GM19193 (cell line): ENCODE measurements at regions not wholly inside any gene's neighbourhood (a gene's known extent, or its start where the extent isn't known, plus 50 kb on each side); places are given as distances from the start of the nearest gene placed in this dataset.

Experiments used
- POLR2A ChIP-seq: IDR thresholded peaks from 4 replicates; pipeline ENCODE4 v1.6.1; 2011; ENCODE audit not compliant: insufficient read depth, insufficient read length; ENCODE audit errors: extremely low read depth

- no peak for TF ChIP-seq POLR2A
These were observed 198.9 kb upstream of the SFSWAP start for GRCh38 chr12:131511803-131512561.

- TF ChIP-seq POLR2A, result no peak
These were observed 197.3 kb upstream of the SFSWAP start for GRCh38 chr12:131513606-131514005.

GRCh38 chr12:131521326-131521725 lies 189.6 kb upstream of the SFSWAP start:
- TF ChIP-seq POLR2A, result no peak

GRCh38 chr12:131525795-131526508 lies 184.9 kb upstream of the SFSWAP start:
- no peak for TF ChIP-seq POLR2A

DNA sequence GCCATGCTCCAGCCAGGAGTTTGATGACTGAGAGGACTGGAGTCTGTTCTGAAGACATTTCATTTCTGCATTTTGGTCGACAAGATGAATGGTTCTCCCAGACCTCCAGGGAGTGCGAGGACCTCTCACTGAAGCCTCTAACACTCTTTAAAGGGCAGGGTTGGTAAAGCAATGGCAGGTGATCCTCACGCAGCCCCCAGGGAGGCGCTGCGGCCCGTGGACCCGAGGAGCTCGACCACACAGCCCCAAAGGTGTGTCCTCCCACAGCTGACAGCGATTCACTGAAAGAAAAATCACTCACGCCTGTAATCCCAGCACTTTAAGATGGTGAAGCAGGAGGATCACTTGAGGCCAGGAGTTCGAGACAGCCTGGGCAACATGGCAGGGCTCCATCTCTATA lies 183.8 kb upstream of the SFSWAP start:
- no peak for TF ChIP-seq POLR2A

GRCh38 chr12:131527736-131528135 lies 183.2 kb upstream of the SFSWAP start:
- TF ChIP-seq POLR2A, result no peak

DNA sequence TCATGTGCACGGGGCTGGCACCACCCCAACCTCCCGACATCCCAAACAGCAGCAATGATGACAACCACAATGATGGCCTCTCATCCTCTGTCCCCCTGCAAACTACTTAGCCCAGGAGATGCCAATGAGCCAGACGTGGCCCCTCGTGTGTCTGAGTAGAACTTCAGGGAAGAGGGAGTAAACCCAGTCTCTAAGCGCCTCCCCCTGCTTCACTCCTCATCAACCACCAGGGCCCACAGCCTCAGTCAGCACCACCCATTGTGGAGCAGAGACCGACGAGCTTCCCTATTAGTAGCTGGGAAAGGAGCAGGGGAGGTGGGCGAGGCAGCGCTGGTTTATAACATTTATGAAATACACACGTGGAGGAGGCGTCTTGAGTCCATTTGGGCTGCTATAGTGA lies 182.7 kb upstream of the SFSWAP start:
- no peak for TF ChIP-seq POLR2A

DNA sequence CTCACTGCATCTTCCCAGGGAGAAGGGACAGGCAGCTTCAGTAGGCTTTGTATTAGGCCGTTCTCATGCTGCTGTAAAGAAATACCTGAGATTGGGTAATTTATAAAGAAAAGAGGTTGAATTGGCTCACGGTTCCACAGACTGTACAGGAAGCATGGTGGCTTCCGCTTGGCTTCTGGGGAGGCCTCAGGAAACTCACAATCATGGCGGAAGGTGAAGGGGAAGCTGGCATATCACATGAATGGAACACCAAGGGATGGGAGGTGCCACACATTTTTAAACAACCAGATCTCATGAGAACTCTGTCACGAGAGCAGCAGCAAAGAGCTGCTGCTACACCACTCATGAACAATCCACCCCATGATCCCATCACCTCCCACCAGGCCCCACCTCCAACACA lies 182.2 kb upstream of the SFSWAP start:
- no peak for TF ChIP-seq POLR2A

DNA sequence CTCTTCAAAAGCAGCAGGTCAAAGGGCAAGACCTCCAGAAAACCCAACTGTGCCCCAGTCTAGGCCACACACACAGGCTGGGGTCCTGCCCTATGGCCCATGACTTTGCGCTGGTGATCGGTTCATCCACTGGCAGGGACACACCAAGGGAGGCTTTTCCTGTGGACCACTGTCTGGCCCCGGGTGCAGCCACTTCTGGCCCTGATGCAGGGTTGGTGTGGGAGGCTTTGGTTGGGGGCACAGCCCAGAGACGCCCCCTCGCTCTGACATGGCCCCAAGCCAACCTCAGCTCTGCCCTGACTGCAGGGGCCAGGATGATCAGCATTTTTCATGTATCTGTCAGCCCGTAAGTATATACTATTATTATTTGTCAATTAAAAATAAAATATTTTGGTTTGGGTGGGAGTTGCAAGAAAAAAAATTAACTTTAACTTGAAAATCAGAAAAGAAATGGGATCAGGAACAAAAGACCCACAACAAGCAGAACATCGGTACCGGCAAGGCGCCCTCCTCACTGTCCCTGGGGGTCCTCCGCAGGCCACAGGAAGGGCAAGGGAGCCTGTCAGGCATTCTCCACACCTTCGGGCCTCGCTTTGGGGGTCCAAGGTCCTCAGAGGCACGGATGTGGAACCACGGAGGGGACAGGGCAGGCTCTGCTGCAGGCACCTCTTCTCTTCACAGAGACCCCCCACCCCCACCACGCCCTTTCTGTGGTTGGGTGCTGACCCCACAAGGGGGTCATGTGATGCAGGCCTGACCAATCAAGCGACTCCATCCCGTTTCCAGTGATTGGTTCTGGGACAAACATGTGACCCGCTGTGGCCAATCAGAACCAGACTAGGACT lies 181.5 kb upstream of the SFSWAP start:
- TF ChIP-seq POLR2A, result no peak

GRCh38 chr12:131530041-131530332 lies 180.9 kb upstream of the SFSWAP start:
- TF ChIP-seq POLR2A, result no peak

- TF ChIP-seq POLR2A, result no peak
These were observed 180.5 kb upstream of the SFSWAP start for GRCh38 chr12:131530422-131530821.

DNA sequence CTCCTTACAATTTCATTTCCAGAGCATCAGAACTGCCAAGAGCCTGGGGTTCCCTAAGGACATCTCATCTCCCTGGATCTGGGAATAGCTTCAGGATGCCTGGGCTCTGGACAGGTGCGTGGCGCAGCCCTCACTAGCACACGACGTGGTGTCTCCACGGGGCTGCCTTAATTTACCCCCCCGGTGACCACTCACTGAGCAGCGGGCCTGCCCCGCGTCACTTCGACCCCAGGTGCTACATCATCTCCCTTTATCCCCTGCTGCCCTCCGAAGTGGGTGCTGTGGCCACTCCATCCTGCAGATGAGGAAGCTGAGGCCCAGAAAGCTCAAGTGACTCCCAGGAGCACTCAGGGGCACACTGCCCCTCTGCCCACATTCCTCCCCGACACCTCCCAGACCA lies 177.8 kb upstream of the SFSWAP start:
- TF ChIP-seq POLR2A, result no peak

DNA sequence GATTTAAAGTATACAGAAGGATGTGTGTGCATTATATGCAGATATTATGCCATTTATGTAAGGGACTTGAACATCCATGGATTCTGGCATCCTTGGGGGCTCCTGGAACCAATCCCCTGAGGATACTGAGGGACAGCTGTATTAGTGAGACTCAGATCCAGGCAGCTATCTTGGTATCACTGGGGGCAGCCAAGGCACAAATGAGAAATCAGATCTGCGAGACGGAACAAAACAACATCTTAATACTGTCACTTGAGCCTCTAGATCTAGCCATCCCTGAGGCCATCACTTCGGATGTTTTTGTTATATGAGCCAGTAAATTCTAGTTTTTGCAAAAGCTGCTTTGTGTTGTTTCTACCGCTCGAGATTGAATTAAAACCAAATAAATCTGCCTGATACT lies 175.1 kb upstream of the SFSWAP start:
- TF ChIP-seq POLR2A, result no peak

DNA sequence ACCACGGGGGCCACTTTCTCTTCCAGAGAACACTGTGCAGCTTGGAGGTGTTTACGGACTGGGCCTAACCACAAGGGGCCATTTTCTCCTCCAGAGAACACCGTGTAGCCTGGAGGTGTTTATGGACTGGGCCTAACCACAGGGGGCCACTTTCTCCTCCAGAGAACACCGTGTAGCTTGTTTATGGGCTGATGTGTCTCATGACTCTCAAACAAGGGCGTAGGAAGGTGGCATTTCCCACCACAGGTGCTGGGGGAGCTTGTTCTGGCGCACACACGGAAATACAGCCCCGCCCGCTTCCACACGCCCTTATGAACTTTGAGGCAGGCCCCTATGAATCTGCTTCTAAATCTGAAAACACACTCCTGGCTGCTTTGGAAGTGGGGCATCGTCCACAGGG lies 174.6 kb upstream of the SFSWAP start:
- TF ChIP-seq POLR2A, result no peak

DNA sequence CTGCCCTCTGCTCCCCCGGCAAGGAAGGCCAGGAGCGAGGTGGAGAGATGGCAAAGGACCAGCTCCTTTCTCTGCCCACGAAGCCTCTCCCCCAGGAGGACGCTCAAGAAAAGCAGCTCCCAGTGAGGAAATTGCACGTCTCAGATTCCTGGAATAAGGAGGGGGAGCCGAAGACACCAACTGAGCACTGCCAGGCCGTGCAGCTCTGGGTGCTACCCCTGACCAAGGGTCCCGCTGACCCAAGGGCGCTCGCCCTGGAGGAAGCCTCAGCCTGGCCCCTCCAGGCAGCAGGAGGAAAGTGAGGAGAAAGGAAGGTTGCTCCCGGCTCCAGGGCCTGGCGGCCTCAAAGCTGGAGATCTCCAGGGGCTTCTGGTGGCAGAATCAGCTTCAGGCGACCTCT lies 174.1 kb upstream of the SFSWAP start:
- no peak for TF ChIP-seq POLR2A

DNA sequence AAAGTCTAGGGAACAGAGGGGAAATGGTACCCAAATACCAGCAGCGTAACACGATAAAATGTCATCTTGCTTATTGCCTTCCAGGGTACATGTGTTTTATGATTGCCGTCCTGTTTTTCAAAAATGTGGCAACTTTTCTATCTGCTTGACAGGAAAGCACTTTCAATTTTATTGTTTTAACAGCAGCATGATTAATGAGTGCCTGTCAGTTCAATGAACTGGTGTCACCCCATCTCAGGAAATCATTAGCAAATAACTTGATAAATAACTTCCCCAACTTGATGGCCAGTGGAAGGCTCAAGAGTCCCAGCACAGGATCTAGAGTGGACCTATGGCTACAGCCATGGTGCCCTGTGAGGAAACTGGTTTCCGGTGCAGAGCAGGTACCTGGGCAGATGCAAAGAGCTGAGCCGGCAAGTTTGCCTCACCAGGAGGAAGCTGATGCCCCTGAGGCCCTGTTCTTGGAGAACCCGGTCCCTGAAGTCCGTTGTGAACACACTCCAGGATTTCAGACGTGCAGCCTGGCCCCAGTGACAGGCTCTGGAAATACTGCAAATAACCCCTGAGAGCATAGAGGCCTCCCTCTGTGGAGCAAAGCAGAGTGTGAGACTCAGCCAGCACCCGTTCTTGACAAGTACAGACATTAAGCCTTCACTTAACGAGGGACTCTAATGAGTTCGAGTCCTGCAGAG lies 173.5 kb upstream of the SFSWAP start:
- TF ChIP-seq POLR2A, result no peak

DNA sequence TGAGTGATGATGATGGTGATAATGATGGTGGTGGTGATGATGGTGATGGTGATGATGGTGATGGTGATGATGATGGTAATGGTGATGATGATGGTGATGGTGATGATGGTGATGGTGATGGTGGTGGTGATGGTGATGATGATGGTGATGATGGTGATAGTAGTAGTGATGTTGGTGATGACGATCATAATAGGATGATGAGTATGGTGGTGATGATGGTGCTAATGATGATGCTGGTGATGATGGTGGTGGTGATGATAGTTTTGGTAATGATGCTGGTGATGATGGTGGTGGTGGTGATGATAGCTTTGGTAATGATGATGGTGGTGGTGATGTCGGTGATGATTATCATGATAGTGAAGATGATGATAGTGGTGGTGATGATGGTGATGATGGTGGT lies 171.5 kb upstream of the SFSWAP start:
- no peak for TF ChIP-seq POLR2A
